Fibroblast of skin of right quadriceps (primary cell): ENCODE measurements at regions not wholly inside any gene's neighbourhood (a gene's known extent, or its start where the extent isn't known, plus 50 kb on each side); places are given as distances from the start of the nearest gene placed in this dataset.

Experiments
- DNase-seq: peaks from one replicate; pipeline ENCODE4 v3.0.0-alpha.2; 2013

DNA sequence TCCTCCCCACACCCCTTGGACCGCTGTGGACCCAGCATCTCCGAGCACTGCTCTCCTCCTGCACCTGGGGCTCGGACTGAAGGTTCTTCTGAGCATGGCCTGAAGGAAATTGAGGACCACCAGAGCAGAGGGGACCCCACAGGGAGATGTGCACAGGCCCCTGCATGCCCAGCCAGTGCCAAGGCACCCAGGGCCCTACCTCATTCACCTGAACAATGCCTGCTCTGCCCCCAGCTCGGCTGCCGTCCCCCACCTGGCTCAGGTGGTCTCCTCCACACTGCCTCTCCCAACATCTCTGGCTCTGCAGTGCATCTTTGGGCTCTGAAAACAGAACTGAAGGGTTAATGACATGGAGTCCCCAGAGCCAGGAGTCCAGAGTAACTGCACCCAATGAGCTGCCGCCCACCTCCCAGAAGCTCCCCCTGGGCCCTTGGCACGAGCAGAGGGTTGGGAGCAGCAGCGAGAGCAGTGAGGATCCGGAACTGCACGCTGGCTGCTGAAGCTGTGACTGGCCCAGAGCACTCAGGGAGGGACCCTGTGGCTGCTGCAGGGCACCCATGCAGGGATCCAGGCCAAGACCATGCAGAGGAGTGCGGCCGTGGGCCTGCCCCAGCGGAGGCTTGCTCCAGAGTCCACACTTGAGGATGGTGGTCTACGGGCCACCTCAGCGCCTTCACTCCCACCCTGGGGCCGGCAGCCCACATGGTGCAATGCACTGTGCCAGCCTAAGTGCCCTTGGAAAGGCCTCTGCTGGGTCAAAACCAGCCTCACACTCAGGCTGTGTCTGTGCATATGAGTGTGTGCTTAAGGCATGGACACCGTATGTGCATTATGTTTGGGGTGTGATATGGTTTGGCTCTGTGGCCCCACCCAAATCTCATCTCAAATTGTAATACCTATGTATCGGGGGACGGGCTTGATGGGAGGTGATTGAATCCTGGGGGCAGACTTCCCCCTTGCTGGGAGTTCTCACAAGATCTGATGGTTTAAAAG lies 686.1 kb downstream of the TBC1D22A start:
- no peak for DNase-seq

DNA sequence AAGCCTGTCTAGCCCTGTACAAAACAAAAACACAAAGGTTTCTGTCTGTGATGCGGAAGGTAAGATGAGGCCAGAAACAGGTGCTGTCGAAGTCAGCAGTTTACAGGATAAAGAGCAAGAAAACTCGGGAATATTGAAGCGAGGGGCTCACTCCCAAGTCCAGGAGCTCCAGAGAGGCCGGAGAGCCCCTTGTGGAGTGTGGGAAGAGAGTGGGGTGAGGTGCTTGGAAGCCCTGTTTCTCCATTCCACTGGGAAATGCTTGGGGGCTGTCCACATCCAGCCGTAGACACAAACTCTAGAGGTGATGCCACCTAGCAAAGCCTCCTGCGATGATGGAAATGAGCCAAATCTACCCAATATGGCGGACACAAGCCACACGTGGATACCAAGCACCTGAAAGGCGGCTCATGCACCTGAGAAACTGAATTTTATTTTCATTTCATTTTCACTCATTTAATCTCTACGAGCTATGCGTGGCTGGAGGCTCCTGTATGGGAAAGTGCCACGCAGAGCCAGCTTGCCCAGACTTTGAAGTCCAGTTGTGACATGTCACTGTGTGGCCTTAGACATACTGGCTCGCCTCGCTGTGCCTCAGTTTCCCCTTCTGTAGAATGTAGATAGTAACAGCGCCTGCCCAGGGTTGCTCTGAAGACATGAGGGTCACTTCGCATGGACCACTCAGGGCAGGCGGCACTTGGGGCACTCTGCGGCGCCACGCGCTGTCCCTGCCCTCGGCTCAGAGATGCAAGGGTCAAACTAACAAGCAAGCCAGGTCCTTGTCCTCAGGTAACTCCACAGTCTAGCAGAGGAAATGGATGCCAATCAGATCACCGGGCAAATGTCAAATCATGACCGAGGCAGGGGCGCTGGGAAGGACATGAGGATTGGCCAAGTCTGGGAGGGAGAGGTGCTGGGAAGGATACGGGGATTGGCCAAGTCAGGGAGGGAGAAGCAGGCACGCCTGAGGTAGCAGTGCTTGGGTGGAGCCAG lies 684.7 kb downstream of the TBC1D22A start:
- no peak for DNase-seq

GRCh38 chr22:47446331-47446730 lies 683.9 kb downstream of the TBC1D22A start:
- no peak for DNase-seq

- no peak for DNase-seq
Measured at GRCh38 chr22:47445716-47446290, 683.4 kb downstream of the TBC1D22A start.

- no peak for DNase-seq
Measured at GRCh38 chr22:47445212-47445611, 682.8 kb downstream of the TBC1D22A start.

DNA sequence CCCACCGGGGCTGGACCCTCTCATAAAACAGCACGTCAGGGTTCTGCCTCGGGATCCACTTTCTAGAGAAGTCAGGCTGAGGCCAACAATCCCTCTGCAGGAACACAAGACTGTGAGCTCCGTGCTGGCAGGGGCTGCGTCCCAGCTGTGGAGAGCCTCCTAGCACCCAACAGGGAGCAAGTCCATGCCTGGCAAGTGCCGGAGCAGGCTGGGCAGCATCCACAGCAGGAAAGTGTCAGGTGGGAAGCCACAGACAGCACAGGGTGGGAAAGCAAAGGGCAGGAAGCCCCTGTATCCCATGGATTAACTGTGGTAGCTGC lies 682.3 kb downstream of the TBC1D22A start:
- DNase-seq = no peak

DNA sequence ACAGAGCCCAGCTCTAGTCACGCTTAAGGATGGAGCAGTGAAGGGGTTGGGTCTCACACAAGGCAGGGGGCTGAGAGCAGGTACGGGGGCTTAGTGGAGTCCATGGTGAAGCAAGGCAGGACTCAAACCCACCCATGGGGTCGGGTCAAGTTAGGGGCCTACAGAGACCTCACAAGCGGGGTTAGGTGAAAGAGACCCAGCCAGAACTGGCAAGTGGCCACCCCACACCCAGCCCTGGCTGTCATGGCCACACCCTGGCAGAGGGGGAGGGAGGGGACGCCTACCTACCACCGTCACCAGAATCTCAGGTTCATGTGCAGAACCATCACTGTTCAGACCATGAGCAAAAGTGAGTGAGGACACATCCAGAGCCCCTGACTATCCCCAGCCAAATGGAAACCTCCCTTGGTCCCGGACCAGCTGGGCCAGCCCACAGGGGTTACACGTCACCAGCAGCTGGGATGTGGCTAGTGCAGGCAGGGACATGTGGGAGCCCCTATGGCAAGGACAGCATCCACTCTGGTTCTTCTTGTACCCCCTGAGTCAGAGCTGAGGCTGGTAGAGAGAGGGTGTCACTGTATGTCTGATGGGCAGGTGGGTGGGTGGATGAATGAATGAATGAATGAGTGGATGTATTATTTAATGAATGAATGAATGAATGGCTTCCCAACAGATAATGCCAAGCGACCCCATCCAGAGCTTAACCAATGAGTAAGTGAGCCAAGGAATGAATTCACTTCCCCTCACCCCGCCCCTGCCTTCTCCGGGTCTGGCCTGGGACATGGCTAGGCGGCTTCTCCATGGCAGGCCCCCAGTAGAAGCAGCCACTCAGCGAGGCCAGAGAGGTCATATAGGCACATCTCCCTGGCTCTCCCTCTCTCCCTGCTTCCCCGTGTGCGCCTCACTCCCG lies 681.6 kb downstream of the TBC1D22A start:
- no peak for DNase-seq

DNA sequence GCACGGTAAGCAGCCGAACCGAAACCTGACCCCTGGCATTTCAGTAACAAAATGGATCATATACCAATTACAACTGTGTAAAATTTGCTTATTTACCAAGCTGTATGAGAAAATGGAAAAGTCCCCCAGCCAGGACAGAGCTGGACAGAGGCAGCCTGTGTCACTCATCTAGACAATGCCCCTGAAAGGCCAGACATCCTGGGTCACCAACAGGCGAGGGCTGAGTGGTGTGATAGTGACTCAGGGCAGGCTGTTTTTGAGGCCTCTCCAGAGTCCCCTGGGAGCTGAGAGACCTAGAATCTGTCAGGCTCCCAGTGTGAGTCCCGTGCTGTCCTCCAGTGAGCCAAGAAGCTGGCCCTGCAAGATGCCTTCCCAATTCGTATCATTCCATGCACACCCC lies 680.4 kb downstream of the TBC1D22A start:
- DNase-seq = no peak

GRCh38 chr22:47439643-47440265 lies 677.3 kb downstream of the TBC1D22A start:
- no peak for DNase-seq

DNA sequence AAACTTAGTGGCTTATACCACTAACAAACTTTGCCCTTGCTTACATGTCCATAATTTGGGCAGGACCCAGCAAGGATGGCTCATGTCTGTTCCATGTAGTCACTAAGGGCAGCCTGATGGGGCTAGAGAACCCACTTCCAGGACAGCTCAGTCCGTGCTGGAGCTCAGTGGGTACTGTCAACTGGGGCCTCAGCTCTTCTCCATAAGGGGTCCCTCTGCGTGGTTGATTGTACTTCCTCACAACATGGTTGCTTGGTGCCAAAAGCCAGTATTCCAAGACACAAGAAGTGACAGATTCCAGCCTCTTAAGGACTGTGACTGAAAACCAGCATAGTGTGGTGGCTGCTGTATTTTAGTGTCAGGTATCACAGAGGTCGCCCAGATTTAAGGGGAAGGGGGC lies 675.2 kb downstream of the TBC1D22A start:
- DNase-seq = no peak

GRCh38 chr22:47437110-47437509 lies 674.7 kb downstream of the TBC1D22A start:
- DNase-seq = no peak

DNA sequence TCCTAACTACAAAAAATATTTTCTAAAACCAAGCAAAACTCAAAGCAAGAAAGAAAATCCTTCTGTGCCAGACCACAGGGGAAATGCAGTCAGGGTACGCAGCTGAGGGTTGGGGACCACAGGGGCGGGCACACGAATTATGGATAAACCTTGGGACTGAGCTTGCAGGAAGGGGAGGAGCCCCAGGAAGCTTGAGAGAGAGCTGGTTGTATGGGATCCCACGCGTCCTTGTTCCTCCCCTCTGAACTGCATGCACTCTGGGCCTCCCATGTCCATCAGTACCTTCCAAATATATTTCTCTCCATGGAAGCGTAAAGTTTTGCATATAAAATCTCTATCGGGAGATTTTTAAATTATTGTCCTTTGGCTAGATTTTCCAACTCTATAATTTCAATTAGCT lies 673.4 kb downstream of the TBC1D22A start:
- DNase-seq = no peak

- no peak for DNase-seq
Measured at GRCh38 chr22:47435204-47435487, 672.7 kb downstream of the TBC1D22A start.

GRCh38 chr22:47434336-47435203 lies 672.1 kb downstream of the TBC1D22A start:
- no peak for DNase-seq

DNA sequence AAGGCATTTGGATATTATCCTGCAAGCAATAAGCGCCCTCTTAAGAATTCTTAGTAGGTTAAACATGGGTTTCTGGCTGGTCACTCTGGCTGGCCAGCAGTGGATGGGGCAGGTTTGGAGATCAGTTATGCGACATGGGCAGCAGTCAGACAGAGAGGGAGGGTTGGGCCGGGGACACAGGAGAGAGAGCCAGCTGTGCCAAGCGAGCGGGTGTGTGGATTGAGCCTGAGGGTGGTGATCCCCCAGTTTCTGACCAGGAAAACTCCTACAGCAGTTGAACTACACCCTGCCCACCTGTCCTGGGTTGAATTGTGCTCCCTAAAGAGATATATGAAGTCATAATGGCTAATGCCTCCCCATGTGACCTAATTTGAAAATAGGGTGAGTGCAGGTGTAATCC lies 671.2 kb downstream of the TBC1D22A start:
- no peak for DNase-seq

- DNase-seq = no peak
Measured at GRCh38 chr22:47432683-47433082, 670.2 kb downstream of the TBC1D22A start.

DNA sequence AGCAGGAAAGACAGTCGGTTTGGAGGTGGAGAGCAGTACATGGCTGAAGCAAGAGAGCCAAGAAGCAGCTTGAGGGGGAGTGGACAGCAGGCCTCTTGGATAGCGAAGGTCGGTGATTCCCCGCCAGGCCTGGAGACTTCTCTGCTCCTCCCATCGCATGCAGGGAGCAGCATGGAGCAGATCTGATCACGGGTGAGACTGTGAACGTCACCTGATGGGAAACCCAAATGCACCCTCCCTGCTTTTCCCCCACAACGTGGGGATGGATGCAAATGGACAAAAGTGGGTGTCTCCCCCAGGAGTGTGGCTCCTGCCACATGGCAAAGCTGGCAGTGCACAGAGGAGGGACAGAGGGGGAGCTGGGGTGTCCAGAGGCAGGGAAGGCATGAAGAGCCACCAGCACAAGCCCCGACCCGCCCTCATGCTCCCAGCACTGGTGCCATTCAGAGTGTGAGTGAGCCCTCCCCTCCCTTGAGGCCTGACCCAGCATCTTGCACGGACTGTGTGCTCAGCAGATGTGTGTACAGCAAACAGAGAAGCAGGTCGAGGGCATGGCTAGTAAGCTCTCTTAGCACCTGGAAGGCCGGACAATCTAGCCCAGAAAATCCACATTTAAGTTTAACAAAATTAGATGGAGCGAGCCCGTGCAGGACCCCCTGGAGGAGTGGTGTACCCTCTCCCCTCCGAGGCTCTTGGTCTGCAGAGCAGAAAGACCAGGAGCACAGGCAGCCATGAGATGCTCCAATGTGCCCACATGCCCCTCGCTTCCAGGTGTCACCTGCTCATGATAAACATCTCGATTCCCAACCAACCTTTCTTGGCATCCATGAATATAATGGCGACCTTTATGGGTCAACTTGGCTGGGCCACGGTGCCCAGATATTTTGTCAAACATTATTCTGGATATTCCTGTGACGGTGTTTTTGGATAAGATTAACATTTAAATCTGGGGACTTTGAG lies 661.7 kb downstream of the TBC1D22A start:
- DNase-seq = no peak

DNA sequence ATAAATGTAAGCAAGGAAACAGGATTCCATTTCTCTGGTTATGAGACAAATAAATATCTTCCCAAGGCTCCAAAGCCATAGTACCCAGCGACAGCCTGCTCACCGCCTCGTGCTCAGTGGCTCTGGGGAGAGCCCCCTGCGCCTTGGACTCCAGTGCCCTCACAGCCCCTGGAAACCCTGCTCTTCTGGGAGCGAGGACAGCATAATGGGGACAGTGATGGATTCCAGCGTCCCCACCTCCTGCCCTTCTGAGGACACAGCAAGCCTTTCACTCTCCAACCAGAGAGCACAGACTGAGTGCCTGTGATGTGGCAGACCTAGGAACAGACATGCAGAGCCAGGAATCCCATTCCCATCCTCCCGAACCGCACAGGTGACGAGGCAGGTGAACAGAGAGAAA lies 660.8 kb downstream of the TBC1D22A start:
- no peak for DNase-seq

DNA sequence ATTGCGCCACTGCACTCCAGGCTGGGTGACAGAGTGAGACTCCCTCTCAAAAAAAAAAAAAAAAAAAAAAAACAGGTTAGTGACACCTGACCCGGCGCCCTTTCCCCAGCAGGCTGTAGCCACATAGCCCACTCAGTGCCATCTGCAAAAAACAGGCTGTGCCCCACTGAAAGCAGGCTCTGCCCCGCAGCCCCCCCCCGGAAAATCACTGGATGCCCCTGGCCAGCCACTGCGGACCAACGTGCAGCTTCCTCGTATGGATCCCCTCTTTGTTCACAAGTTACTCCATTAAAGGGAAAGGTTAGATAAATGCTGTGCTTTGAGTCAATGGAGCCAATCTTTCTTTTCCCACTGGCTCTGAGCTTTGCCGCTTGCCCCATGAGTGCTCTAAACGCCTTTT lies 660.3 kb downstream of the TBC1D22A start:
- no peak for DNase-seq

- DNase-seq = no peak
Measured at GRCh38 chr22:47421846-47422245, 659.4 kb downstream of the TBC1D22A start.
